Activated naive CD4-positive, alpha-beta T cell treated with anti-CD3 and anti-CD28 coated beads, Interleukin-2, amount 50 U/mL, for 72 hours (primary cell): ENCODE measurements at regions not wholly inside any gene's neighbourhood (a gene's known extent, or its start where the extent isn't known, plus 50 kb on each side); places are given as distances from the start of the nearest gene placed in this dataset.
"Not testable (repeated sequence)": the region's sequence is repeated elsewhere in the genome, so short reads cannot be mapped to it uniquely, and the experiment has no call there.

Experiments
- ATAC-seq, 2 donors: fragments of 150-1000 bp; cut with Tn5 transposase; 2 replicates each; pipeline ENCODE4 v1.10.0; 2021; ENCODE audit warnings: mild to moderate bottlenecking in 2 of 2, moderate library complexity in 2 of 2
- DNase-seq, 2 donors: peaks; one replicate each; pipeline ENCODE4 v3.0.0; 2021 to 2022; ENCODE audit warnings: low spot score in 2 of 2
- H3K27ac Mint-ChIP-seq, 2 donors: one replicate each; pipeline ENCODE4 v1.8.0; 2022; ENCODE audit warnings: mild to moderate bottlenecking in 2 of 2, mixed read lengths in 2 of 2
- H3K36me3 Mint-ChIP-seq, 2 donors: one replicate each; pipeline ENCODE4 v1.8.0; 2022; ENCODE audit warnings: mixed read lengths in 2 of 2
- H3K9me3 Mint-ChIP-seq, 2 donors: one replicate each; pipeline ENCODE4 v1.8.0; 2022; ENCODE audit warnings: mixed read lengths in 2 of 2

GRCh38 chr1:206378506-206378905 lies 91.8 kb upstream of the IKBKE start:
- DNase-seq, ATAC-seq, H3K27ac Mint-ChIP-seq, H3K9me3 Mint-ChIP-seq, H3K36me3 Mint-ChIP-seq: not testable (repeated sequence)

GRCh38 chr1:206379245-206379644 lies 91.0 kb upstream of the IKBKE start:
- not testable (repeated sequence) for H3K36me3 Mint-ChIP-seq, H3K9me3 Mint-ChIP-seq, H3K27ac Mint-ChIP-seq, DNase-seq
- peak; percentile 17 to 46 for ATAC-seq

GRCh38 chr1:206380163-206380790 lies 90.0 kb upstream of the IKBKE start:
- not testable (repeated sequence) for H3K27ac Mint-ChIP-seq, DNase-seq, H3K36me3 Mint-ChIP-seq, H3K9me3 Mint-ChIP-seq
- peak; percentile 21 to 42 for ATAC-seq

- H3K27ac Mint-ChIP-seq: peak overlapping the region in 1 of 2 donors; percentile 80
- not testable (repeated sequence) for H3K9me3 Mint-ChIP-seq, H3K36me3 Mint-ChIP-seq
- DNase-seq (peak in 1 of 2 donors; percentile 4), ATAC-seq (peak; percentile 56 to 85)
Measured at GRCh38 chr1:206380791-206381610, 89.3 kb upstream of the IKBKE start.

GRCh38 chr1:206384029-206384807 lies 86.1 kb upstream of the IKBKE start:
- DNase-seq (peak; percentile 46 to 64), ATAC-seq (peak; percentile 79 to 91)
- H3K36me3 Mint-ChIP-seq, H3K27ac Mint-ChIP-seq, H3K9me3 Mint-ChIP-seq: not testable (repeated sequence)

- not testable (repeated sequence) for H3K36me3 Mint-ChIP-seq
Measured at GRCh38 chr1:206384891-206385290, 85.4 kb upstream of the IKBKE start.

GRCh38 chr1:206387631-206388030 lies 82.6 kb upstream of the IKBKE start:
- not testable (repeated sequence) for H3K27ac Mint-ChIP-seq, H3K36me3 Mint-ChIP-seq, ATAC-seq, H3K9me3 Mint-ChIP-seq, DNase-seq

More at GRCh38 chr1:206384891-206385290, 85.4 kb upstream of the IKBKE start:
- ATAC-seq, H3K9me3 Mint-ChIP-seq, H3K27ac Mint-ChIP-seq, DNase-seq: not testable (repeated sequence)

GRCh38 chr1:206391903-206392302 lies 78.4 kb upstream of the IKBKE start:
- DNase-seq, H3K27ac Mint-ChIP-seq, H3K36me3 Mint-ChIP-seq, ATAC-seq, H3K9me3 Mint-ChIP-seq: not testable (repeated sequence)

- ATAC-seq, H3K36me3 Mint-ChIP-seq, H3K9me3 Mint-ChIP-seq, DNase-seq, H3K27ac Mint-ChIP-seq: not testable (repeated sequence)
Measured at GRCh38 chr1:206397501-206397900, 72.8 kb upstream of the IKBKE start.

GRCh38 chr1:206398261-206398660 lies 72.0 kb upstream of the IKBKE start:
- not testable (repeated sequence) for H3K36me3 Mint-ChIP-seq, DNase-seq, H3K9me3 Mint-ChIP-seq, ATAC-seq, H3K27ac Mint-ChIP-seq

GRCh38 chr1:206403612-206404307 lies 66.5 kb upstream of the IKBKE start:
- H3K36me3 Mint-ChIP-seq, H3K27ac Mint-ChIP-seq, DNase-seq, ATAC-seq, H3K9me3 Mint-ChIP-seq: not testable (repeated sequence)

GRCh38 chr1:206404309-206405027 lies 65.8 kb upstream of the IKBKE start:
- H3K27ac Mint-ChIP-seq, H3K36me3 Mint-ChIP-seq, ATAC-seq, H3K9me3 Mint-ChIP-seq, DNase-seq: not testable (repeated sequence)

GRCh38 chr1:206405282-206405681 lies 65.0 kb upstream of the IKBKE start:
- ATAC-seq, H3K36me3 Mint-ChIP-seq, H3K9me3 Mint-ChIP-seq, H3K27ac Mint-ChIP-seq, DNase-seq: not testable (repeated sequence)

- not testable (repeated sequence) for H3K27ac Mint-ChIP-seq, H3K36me3 Mint-ChIP-seq, DNase-seq, H3K9me3 Mint-ChIP-seq
- ATAC-seq: peak; percentile 83
Measured at GRCh38 chr1:206408371-206409288, 61.6 kb upstream of the IKBKE start.

- H3K27ac Mint-ChIP-seq: no peak overlapping the region
- no peaks in the 10 kb centered on the region for H3K36me3 Mint-ChIP-seq
- H3K9me3 Mint-ChIP-seq: no peaks in the 10 kb centered on the region
- no peak for ATAC-seq
- no peak for DNase-seq
Measured at GRCh38 chr1:206411321-206411720, 59.0 kb upstream of the IKBKE start.
